Astrocyte (in vitro differentiated cells and primary cell): ENCODE measurements at regions not wholly inside any gene's neighbourhood (a gene's known extent, or its start where the extent isn't known, plus 50 kb on each side); places are given as distances from the start of the nearest gene placed in this dataset.

Experiments
- DNase-seq: peaks from one replicate; pipeline ENCODE4 v3.0.0-alpha.2; 2010; ENCODE audit warnings: low read depth
- FAIRE-seq: peaks from 2 replicates; lab custom pipeline; 2011; peaks lifted over from hg19 to GRCh38; lab: Jason Lieb, UNC
- H2AFZ ChIP-seq: 2 replicates; pipeline ENCODE4 v1.6.0; 2012; ENCODE audit warnings: low read depth, low read length, inconsistent platforms
- H3K27ac ChIP-seq: 2 replicates; pipeline ENCODE4 v1.5.1; 2011; ENCODE audit warnings: low read depth, low read length, inconsistent platforms
- H3K27me3 ChIP-seq: 2 replicates; pipeline ENCODE4 v1.6.0; 2011; ENCODE audit warnings: low read length, inconsistent platforms; ENCODE audit not compliant: insufficient read depth
- H3K36me3 ChIP-seq: 2 replicates; pipeline ENCODE4 v1.5.1; 2011; ENCODE audit warnings: low read length, inconsistent platforms; ENCODE audit not compliant: insufficient read depth
- H3K4me1 ChIP-seq: 2 replicates; pipeline ENCODE4 v1.5.1; 2011; ENCODE audit warnings: low read length, inconsistent platforms; ENCODE audit not compliant: insufficient read depth
- H3K4me2 ChIP-seq: 2 replicates; pipeline ENCODE4 v1.6.0; 2012; ENCODE audit warnings: low read length, inconsistent platforms
- H3K4me3 ChIP-seq: 2 replicates; pipeline ENCODE4 v1.5.1; 2011; ENCODE audit warnings: low read depth, mild to moderate bottlenecking, low read length, inconsistent platforms; ENCODE audit not compliant: insufficient read depth
- H3K79me2 ChIP-seq: 2 replicates; pipeline ENCODE4 v1.6.0; 2012; ENCODE audit warnings: mild to moderate bottlenecking, low read length, inconsistent platforms; ENCODE audit not compliant: insufficient read depth
- H3K9ac ChIP-seq: 2 replicates; pipeline ENCODE4 v1.6.0; 2012; ENCODE audit warnings: mild to moderate bottlenecking, low read length, inconsistent platforms
- H3K9me3 ChIP-seq: 2 replicates; pipeline ENCODE4 v1.5.1; 2012; ENCODE audit warnings: low read depth, mild to moderate bottlenecking, low read length, inconsistent platforms; ENCODE audit not compliant: insufficient read depth
- H4K20me1 ChIP-seq: 2 replicates; pipeline ENCODE4 v1.6.0; 2012; ENCODE audit warnings: low read length, inconsistent platforms; ENCODE audit not compliant: insufficient read depth
- H3K27ac Mint-ChIP-seq: one replicate; pipeline ENCODE4 v1.8.0; 2021; ENCODE audit warnings: mild to moderate bottlenecking, mixed read lengths; ENCODE audit not compliant: unreplicated experiment
- H3K27me3 Mint-ChIP-seq: one replicate; pipeline ENCODE4 v1.8.0; 2021; ENCODE audit warnings: low read depth, mixed read lengths; ENCODE audit not compliant: unreplicated experiment
- H3K36me3 Mint-ChIP-seq: one replicate; pipeline ENCODE4 v1.8.0; 2021; ENCODE audit warnings: low read depth, mixed read lengths; ENCODE audit not compliant: unreplicated experiment
- H3K4me1 Mint-ChIP-seq: one replicate; pipeline ENCODE4 v1.8.0; 2021; ENCODE audit warnings: low read depth, mixed read lengths; ENCODE audit not compliant: unreplicated experiment
- H3K4me3 Mint-ChIP-seq: one replicate; pipeline ENCODE4 v1.8.0; 2021; ENCODE audit warnings: mild to moderate bottlenecking, moderate library complexity, mixed read lengths; ENCODE audit not compliant: unreplicated experiment
- H3K9me3 Mint-ChIP-seq: one replicate; pipeline ENCODE4 v1.8.0; 2021; ENCODE audit warnings: mild to moderate bottlenecking, mixed read lengths; ENCODE audit not compliant: unreplicated experiment
- CTCF ChIP-seq: IDR thresholded peaks from 2 replicates; pipeline ENCODE4 v1.5.1; 2011; ENCODE audit warnings: low read depth, mild to moderate bottlenecking, inconsistent platforms, low read length, moderate library complexity; ENCODE audit not compliant: insufficient read depth
- EZH2 ChIP-seq: IDR thresholded peaks from 2 replicates; pipeline ENCODE4 v1.6.1; 2012; ENCODE audit warnings: mild to moderate bottlenecking, low read length, inconsistent platforms; ENCODE audit not compliant: insufficient read depth

- H2AFZ ChIP-seq, result no peak overlapping the region
- no peak for TF ChIP-seq EZH2
- no peak for TF ChIP-seq CTCF
- no peaks in the 10 kb centered on the region for H3K27me3 ChIP-seq
- no peak overlapping the region for H3K27ac ChIP-seq
- no peak overlapping the region for H3K4me3 Mint-ChIP-seq
- no peaks in the 10 kb centered on the region for H4K20me1 ChIP-seq
- H3K4me3 ChIP-seq, result no peak overlapping the region
- H3K79me2 ChIP-seq, result no peaks in the 10 kb centered on the region
- no peak overlapping the region for H3K4me2 ChIP-seq
- FAIRE-seq (no peak), DNase-seq (no peak)
- H3K36me3 Mint-ChIP-seq, result no peaks in the 10 kb centered on the region
- H3K9me3 ChIP-seq, result no peaks in the 10 kb centered on the region
- H3K36me3 ChIP-seq, result no peaks in the 10 kb centered on the region
- H3K27me3 Mint-ChIP-seq, result no peaks in the 10 kb centered on the region
- no peaks in the 10 kb centered on the region for H3K9me3 Mint-ChIP-seq
- H3K9ac ChIP-seq, result no peak overlapping the region
- no peaks in the 10 kb centered on the region for H3K4me1 Mint-ChIP-seq
- no peaks in the 10 kb centered on the region for H3K4me1 ChIP-seq
- H3K27ac Mint-ChIP-seq, result no peak overlapping the region
Measured at GRCh38 chr2:80822999-80823398, 518.4 kb upstream of the LRRTM1 start.

- H3K9ac ChIP-seq, result no peak overlapping the region
- H3K4me2 ChIP-seq, result no peak overlapping the region
- no peak overlapping the region for H3K27ac Mint-ChIP-seq
- no peaks in the 10 kb centered on the region for H3K9me3 ChIP-seq
- no peak overlapping the region for H3K27ac ChIP-seq
- no peaks in the 10 kb centered on the region for H3K27me3 Mint-ChIP-seq
- H2AFZ ChIP-seq, result no peak overlapping the region
- FAIRE-seq (no peak), DNase-seq (no peak)
- H3K9me3 Mint-ChIP-seq, result peaks cover 7% of the 10 kb centered on the region
- no peaks in the 10 kb centered on the region for H3K36me3 Mint-ChIP-seq
- no peaks in the 10 kb centered on the region for H4K20me1 ChIP-seq
- no peaks in the 10 kb centered on the region for H3K27me3 ChIP-seq
- H3K36me3 ChIP-seq, result no peaks in the 10 kb centered on the region
- H3K4me3 Mint-ChIP-seq, result no peak overlapping the region
- H3K4me1 ChIP-seq, result no peaks in the 10 kb centered on the region
- TF ChIP-seq CTCF (no peak), EZH2 (no peak)
- H3K79me2 ChIP-seq, result no peaks in the 10 kb centered on the region
- no peak overlapping the region for H3K4me3 ChIP-seq
- H3K4me1 Mint-ChIP-seq, result no peaks in the 10 kb centered on the region
Measured at GRCh38 chr2:80815259-80815658, 510.7 kb upstream of the LRRTM1 start.

GRCh38 chr2:80786584-80786983 lies 482.0 kb upstream of the LRRTM1 start:
- H2AFZ ChIP-seq, result no peak overlapping the region
- H3K27ac ChIP-seq, result no peak overlapping the region
- no peak overlapping the region for H3K27ac Mint-ChIP-seq
- DNase-seq (no peak), FAIRE-seq (no peak)
- H3K4me3 ChIP-seq, result no peak overlapping the region
- H3K9ac ChIP-seq, result no peak overlapping the region
- no peak overlapping the region for H3K4me2 ChIP-seq
- H3K36me3 ChIP-seq, result no peaks in the 10 kb centered on the region
- peaks cover 5% of the 10 kb centered on the region for H3K4me1 Mint-ChIP-seq
- H4K20me1 ChIP-seq, result no peaks in the 10 kb centered on the region
- no peak for TF ChIP-seq EZH2
- no peak for TF ChIP-seq CTCF
- no peaks in the 10 kb centered on the region for H3K79me2 ChIP-seq
- H3K27me3 Mint-ChIP-seq, result peaks cover 4% of the 10 kb centered on the region
- no peaks in the 10 kb centered on the region for H3K36me3 Mint-ChIP-seq
- H3K9me3 ChIP-seq, result no peaks in the 10 kb centered on the region
- H3K27me3 ChIP-seq, result no peaks in the 10 kb centered on the region
- H3K9me3 Mint-ChIP-seq, result peaks cover 2% of the 10 kb centered on the region
- H3K4me3 Mint-ChIP-seq, result no peak overlapping the region
- H3K4me1 ChIP-seq, result no peaks in the 10 kb centered on the region
